ENCODE measurements at regions not wholly inside any gene's neighbourhood (a gene's known extent, or its start where the extent isn't known, plus 50 kb on each side); places are given as distances from the start of the nearest gene placed in this dataset.

DNA sequence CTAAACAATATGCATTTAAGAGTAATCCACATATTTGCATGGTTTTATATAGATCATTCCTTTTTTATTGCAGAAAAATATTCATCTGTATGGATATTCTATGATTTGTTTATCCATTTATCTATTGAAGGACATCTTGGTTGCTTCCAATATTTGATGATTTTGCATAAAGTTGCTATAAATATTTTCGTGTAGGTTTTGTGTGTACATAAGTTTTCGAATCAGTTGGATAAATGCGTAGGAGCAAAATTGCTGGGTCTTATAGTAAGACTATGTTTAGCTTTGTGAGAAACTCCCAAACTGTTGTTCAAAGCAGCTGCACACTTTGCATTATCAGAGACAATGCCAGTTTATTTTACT, 971.2 kb downstream of the DIPK2A start:
- Histone ChIP-seq H3K4me1 (ENCODE audit: control insufficient read depth in 4 of 4, insufficient read depth in 4 of 4, low read length in 3 of 4) (peaks cover 0 to 6% (median 0%) of the 10 kb centered on the region in 4 donors), H3K27me3 (ENCODE audit: control insufficient read depth in 4 of 4, insufficient read depth in 4 of 4, low read length in 3 of 4) (no peaks in the 10 kb centered on the region), H3K9me3 (ENCODE audit: control insufficient read depth in 4 of 4, low read length in 3 of 4) (no peaks in the 10 kb centered on the region), H3K36me3 (ENCODE audit: control insufficient read depth in 4 of 4, insufficient read depth in 3 of 4, low read depth in 1 of 4, low read length in 3 of 4) (no peaks in the 10 kb centered on the region), H3K9ac (ENCODE audit: low read depth in 1 of 2, low read length in 2 of 2) (no peak overlapping the region), H3K4me3 (ENCODE audit: low read depth in 1 of 3, low read length in 3 of 3) (no peak overlapping the region), H3K27ac (ENCODE audit: low read depth in 1 of 2, low read length in 2 of 2) (no peak overlapping the region)
- WGBS = 82% methylated on average over 3 of the region's 3 CpGs
- TF ChIP-seq HNF4G (IDR thresholded peaks at IDR 0.05) (no peak), GABPA (IDR thresholded peaks at IDR 0.05 in 1 of 2, conservative IDR thresholded peaks at IDR 0.05 in 1 of 2) (no peak), SP1 (IDR thresholded peaks at IDR 0.05) (no peak), FOXA1 (IDR thresholded peaks at IDR 0.05) (no peak), RAD21 (IDR thresholded peaks at IDR 0.05) (no peak), FOXA2 (IDR thresholded peaks at IDR 0.05) (no peak), YY1 (IDR thresholded peaks at IDR 0.05) (no peak), NR2F2 (IDR thresholded peaks at IDR 0.05) (no peak), TAF1 (conservative IDR thresholded peaks at IDR 0.05) (no peak), JUND (IDR thresholded peaks at IDR 0.05) (no peak), EGR1 (IDR thresholded peaks at IDR 0.05; ENCODE audit: low read depth in 2 of 2) (no peak), RXRA (IDR thresholded peaks at IDR 0.05) (no peak), HNF4A (conservative IDR thresholded peaks at IDR 0.05) (no peak)
- TF ChIP-seq, protein P1, sequence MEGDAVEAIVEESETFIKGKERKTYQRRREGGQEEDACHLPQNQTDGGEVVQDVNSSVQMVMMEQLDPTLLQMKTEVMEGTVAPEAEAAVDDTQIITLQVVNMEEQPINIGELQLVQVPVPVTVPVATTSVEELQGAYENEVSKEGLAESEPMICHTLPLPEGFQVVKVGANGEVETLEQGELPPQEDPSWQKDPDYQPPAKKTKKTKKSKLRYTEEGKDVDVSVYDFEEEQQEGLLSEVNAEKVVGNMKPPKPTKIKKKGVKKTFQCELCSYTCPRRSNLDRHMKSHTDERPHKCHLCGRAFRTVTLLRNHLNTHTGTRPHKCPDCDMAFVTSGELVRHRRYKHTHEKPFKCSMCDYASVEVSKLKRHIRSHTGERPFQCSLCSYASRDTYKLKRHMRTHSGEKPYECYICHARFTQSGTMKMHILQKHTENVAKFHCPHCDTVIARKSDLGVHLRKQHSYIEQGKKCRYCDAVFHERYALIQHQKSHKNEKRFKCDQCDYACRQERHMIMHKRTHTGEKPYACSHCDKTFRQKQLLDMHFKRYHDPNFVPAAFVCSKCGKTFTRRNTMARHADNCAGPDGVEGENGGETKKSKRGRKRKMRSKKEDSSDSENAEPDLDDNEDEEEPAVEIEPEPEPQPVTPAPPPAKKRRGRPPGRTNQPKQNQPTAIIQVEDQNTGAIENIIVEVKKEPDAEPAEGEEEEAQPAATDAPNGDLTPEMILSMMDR (IDR thresholded peaks at IDR 0.05; ENCODE audit: low read depth, low read length, missing input control) = no peak
- TF ChIP-seq, protein P2, sequence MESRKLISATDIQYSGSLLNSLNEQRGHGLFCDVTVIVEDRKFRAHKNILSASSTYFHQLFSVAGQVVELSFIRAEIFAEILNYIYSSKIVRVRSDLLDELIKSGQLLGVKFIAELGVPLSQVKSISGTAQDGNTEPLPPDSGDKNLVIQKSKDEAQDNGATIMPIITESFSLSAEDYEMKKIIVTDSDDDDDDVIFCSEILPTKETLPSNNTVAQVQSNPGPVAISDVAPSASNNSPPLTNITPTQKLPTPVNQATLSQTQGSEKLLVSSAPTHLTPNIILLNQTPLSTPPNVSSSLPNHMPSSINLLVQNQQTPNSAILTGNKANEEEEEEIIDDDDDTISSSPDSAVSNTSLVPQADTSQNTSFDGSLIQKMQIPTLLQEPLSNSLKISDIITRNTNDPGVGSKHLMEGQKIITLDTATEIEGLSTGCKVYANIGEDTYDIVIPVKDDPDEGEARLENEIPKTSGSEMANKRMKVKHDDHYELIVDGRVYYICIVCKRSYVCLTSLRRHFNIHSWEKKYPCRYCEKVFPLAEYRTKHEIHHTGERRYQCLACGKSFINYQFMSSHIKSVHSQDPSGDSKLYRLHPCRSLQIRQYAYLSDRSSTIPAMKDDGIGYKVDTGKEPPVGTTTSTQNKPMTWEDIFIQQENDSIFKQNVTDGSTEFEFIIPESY (IDR thresholded peaks at IDR 0.05) = no peak
- TF ChIP-seq, protein P3, sequence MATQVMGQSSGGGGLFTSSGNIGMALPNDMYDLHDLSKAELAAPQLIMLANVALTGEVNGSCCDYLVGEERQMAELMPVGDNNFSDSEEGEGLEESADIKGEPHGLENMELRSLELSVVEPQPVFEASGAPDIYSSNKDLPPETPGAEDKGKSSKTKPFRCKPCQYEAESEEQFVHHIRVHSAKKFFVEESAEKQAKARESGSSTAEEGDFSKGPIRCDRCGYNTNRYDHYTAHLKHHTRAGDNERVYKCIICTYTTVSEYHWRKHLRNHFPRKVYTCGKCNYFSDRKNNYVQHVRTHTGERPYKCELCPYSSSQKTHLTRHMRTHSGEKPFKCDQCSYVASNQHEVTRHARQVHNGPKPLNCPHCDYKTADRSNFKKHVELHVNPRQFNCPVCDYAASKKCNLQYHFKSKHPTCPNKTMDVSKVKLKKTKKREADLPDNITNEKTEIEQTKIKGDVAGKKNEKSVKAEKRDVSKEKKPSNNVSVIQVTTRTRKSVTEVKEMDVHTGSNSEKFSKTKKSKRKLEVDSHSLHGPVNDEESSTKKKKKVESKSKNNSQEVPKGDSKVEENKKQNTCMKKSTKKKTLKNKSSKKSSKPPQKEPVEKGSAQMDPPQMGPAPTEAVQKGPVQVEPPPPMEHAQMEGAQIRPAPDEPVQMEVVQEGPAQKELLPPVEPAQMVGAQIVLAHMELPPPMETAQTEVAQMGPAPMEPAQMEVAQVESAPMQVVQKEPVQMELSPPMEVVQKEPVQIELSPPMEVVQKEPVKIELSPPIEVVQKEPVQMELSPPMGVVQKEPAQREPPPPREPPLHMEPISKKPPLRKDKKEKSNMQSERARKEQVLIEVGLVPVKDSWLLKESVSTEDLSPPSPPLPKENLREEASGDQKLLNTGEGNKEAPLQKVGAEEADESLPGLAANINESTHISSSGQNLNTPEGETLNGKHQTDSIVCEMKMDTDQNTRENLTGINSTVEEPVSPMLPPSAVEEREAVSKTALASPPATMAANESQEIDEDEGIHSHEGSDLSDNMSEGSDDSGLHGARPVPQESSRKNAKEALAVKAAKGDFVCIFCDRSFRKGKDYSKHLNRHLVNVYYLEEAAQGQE (IDR thresholded peaks at IDR 0.05) = no peak
- TF ChIP-seq, protein P4, sequence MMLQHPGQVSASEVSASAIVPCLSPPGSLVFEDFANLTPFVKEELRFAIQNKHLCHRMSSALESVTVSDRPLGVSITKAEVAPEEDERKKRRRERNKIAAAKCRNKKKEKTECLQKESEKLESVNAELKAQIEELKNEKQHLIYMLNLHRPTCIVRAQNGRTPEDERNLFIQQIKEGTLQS (IDR thresholded peaks at IDR 0.05) = no peak
- TF ChIP-seq, protein P5, sequence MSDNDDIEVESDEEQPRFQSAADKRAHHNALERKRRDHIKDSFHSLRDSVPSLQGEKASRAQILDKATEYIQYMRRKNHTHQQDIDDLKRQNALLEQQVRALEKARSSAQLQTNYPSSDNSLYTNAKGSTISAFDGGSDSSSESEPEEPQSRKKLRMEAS (IDR thresholded peaks at IDR 0.05) = no peak
- no peak for DNase-seq (ENCODE audit: low spot score)
